ENCODE measurements at regions not wholly inside any gene's neighbourhood (a gene's known extent, or its start where the extent isn't known, plus 50 kb on each side); places are given as distances from the start of the nearest gene placed in this dataset.

DNA sequence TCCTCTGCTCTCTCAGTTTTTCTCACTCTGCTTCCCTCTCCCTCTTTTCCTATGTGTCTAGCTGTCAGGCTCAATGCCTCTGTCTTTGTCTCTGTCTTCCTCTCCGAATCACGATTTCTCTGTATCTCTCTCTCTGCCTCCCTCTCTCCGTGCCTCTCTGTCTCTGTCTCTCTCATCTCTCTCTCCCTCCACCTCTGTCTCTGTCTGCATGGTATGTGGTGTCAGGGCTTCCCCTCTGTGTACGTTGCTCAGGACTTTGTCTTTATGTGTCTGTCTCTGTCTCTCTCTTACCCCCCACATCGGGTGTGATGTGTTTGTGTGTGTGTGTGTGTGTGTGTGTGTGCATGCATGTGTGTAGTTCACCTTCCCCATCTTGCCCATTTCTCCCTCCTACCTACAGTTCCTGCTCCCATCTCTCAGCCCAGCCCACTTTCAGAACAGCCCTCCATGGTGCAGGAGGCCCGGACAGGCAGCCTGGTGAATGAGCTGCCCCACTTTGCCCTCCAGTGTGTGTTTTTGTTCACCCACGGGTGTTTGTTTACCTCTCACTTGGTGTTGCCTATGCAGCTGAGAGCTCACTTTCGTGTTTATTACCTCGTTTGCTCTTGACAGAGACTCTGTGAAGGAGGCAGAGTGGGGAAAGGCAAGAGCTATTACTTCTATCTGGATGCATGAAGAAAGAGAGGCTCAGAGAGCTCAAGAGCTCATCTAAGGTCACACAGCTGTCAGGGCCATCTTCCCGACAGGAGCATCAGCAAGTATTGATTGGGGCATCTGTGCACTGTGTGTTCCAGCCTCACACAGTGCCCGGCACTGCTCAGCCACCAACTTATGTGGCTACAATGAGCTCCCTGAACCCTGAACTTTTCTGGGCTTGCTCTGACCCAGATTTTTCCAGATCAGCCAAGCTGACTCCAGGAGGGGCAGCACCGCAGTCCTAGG, 163.5 kb upstream of the ZMIZ1 start:
- H3K9me3 Mint-ChIP-seq = no peaks in the 10 kb centered on the region
- DNase-seq = no peak
- H3K36me3 Mint-ChIP-seq (ENCODE audit: low read depth) = no peaks in the 10 kb centered on the region
- H3K27ac Mint-ChIP-seq = no peak overlapping the region
- H3K27me3 Mint-ChIP-seq = no peaks in the 10 kb centered on the region
- no peaks in the 10 kb centered on the region for H3K4me1 Mint-ChIP-seq
- H3K4me3 Mint-ChIP-seq = no peak overlapping the region
- intact Hi-C loops (cut with micrococcal nuclease) = no loop called here

DNA sequence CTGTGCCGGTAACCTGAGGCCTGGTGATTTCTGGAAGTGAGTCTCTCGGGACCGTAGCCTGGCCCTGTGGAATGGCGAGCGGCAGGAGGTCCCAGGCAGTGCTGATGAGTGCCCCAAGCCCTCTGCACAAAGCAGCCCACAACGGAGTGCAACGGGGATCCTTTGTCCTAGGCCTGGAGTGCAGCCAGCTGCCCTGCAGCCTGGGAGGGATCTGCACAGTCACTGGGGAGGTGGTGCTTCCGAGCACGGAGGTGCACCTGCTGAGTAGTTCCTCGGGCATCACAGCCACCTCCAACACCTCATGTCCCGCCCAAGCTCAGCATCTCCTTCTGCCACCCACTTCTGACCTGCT, 162.8 kb upstream of the ZMIZ1 start:
- no peak overlapping the region for H3K4me3 Mint-ChIP-seq
- H3K4me1 Mint-ChIP-seq = no peaks in the 10 kb centered on the region
- no peaks in the 10 kb centered on the region for H3K9me3 Mint-ChIP-seq
- H3K36me3 Mint-ChIP-seq (ENCODE audit: low read depth) = no peaks in the 10 kb centered on the region
- no peak overlapping the region for H3K27ac Mint-ChIP-seq
- H3K27me3 Mint-ChIP-seq = no peaks in the 10 kb centered on the region
- no peak for DNase-seq
- intact Hi-C loops (cut with micrococcal nuclease) = no loop called here

DNA sequence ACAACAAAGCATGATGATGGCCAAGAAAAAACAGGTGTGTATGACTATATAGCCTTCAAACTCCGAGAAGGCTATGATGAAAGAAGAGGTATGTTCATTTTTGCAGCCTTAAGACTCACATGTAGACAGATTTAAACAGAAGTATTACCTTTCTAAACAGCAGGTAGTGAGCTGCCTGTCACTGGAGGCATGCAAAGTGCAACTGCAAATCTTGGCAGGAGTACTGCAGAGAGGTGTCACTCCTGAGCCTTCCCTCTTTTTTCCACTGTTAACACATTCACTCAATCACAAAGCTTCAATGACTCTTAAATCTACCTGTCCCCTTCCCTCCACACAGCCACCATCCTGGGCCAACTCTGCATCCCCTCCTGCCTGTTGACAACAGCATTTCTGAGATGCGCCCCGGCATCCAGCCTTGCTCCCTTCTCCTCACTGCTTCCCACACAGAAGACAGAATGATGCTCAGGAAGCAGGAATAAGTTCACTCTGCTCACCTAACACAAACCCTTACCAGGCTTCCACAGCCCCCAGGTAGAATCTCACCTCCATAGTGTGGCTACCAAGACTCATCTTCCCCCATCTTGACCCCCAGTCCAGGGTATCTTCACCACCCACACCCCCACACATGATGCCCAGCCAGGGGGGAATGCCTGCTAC, 161.9 kb upstream of the ZMIZ1 start:
- no peak for DNase-seq
- Mint-ChIP-seq H3K36me3 (ENCODE audit: low read depth) (no peaks in the 10 kb centered on the region), H3K4me3 (no peak overlapping the region), H3K27ac (no peak overlapping the region), H3K4me1 (no peaks in the 10 kb centered on the region), H3K9me3 (no peaks in the 10 kb centered on the region), H3K27me3 (no peaks in the 10 kb centered on the region)
- intact Hi-C loops (cut with micrococcal nuclease) = no loop called here

DNA sequence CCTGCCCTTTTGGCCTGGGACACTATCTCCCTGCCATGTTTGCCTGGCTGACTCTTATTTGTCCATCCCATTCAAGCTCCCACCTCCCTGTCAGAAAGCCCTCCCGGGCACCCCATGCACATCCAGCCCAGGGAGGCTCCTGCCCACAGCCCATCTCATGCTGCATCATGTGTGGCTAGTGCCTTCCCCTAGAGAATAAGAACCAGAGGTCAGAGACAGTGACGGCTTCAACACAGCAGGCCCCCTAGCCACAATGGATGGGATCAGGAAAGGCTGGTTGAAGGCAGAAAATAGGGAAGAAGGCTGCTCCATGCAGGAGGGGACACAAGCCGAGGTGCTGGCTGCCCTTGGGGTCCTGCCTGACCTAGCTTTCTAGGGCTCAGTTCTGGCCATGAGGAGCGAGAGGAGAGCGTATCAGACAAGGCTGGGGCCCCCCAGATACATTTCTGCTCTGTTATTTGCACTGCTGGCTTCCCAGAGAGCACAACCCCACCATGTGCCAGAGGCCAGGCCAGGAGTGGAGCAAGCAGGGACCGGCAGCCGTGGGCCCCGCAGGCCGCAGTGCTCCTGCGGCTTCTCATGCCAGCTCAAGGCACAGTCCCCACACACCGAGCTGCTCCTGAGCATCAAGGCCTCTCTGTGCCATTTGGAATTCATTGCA, 161.1 kb upstream of the ZMIZ1 start:
- Mint-ChIP-seq H3K27me3 (no peaks in the 10 kb centered on the region), H3K27ac (no peak overlapping the region), H3K4me3 (no peak overlapping the region), H3K36me3 (ENCODE audit: low read depth) (no peaks in the 10 kb centered on the region), H3K4me1 (no peaks in the 10 kb centered on the region), H3K9me3 (no peaks in the 10 kb centered on the region)
- intact Hi-C loops (cut with micrococcal nuclease) = no loop called here
- no peak for DNase-seq

DNA sequence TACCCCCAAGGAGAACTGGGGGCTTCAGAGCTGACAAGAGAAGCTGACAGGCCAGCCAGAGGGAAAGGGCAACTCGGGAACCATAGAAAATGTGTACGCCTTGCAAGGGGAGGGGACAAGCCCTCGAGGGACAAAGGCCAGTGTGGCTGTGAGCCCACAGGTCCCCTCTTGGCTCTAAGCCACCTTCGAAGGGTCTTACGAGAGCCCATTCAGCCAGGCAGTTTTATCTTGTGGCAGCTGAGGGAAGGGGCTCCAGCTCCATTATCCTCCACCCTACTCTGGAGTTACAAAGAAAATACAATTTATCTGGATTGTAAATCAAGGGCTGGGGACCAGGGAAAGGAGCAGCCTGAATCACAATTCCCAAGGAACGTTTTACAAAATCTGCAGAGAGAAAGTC, 159.5 kb upstream of the ZMIZ1 start:
- Mint-ChIP-seq H3K4me1 (no peaks in the 10 kb centered on the region), H3K36me3 (ENCODE audit: low read depth) (no peaks in the 10 kb centered on the region), H3K27me3 (no peaks in the 10 kb centered on the region), H3K4me3 (no peak overlapping the region), H3K27ac (no peak overlapping the region), H3K9me3 (no peaks in the 10 kb centered on the region)
- intact Hi-C loops (cut with micrococcal nuclease) = no loop called here
- DNase-seq = no peak

DNA sequence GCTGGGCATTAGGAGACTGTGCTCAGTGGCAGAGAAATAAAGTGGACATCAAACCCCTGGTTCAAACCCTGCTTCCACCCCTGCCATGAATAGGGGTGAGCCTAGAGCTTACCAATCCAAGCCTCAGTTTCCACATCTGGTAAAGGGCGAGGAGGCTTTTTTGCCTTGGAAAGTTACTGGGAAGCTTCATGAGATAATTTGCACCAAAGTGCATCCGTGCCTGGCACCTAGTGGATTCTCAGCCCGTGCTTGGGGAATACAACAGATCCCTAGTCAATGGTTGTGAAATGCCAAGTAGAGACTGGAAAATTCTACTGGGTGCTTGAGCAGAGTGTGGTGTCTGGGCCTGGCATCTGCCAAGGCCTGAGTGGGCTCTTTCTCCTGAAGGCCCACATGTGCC, 158.7 kb upstream of the ZMIZ1 start:
- intact Hi-C loops (cut with micrococcal nuclease) = no loop called here
- H3K27ac Mint-ChIP-seq = no peak overlapping the region
- H3K4me3 Mint-ChIP-seq = no peak overlapping the region
- DNase-seq = no peak
- no peaks in the 10 kb centered on the region for H3K27me3 Mint-ChIP-seq
- H3K9me3 Mint-ChIP-seq = no peaks in the 10 kb centered on the region
- no peaks in the 10 kb centered on the region for H3K4me1 Mint-ChIP-seq
- no peaks in the 10 kb centered on the region for H3K36me3 Mint-ChIP-seq (ENCODE audit: low read depth)

DNA sequence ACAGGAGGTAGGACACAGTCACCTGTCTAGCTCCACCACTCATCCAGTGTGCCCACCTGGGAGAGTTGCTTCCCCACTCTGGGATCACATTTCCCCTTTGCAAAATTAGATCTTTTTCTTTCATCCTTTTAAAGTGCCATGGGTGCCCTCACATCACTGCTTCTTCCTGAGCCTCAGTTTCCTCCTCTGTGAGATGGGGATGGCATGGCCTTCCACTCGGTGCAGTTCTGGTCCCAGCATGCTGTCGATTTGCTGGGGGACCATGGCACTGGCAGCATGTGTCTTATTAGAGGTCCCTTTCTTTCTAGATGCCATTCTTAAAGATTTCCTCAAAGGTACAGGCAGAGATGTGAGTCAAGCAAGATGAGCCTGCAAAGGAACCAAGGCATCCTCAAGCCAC, 158.3 kb upstream of the ZMIZ1 start:
- no peak for DNase-seq
- Mint-ChIP-seq H3K9me3 (no peaks in the 10 kb centered on the region), H3K27me3 (no peaks in the 10 kb centered on the region), H3K4me1 (no peaks in the 10 kb centered on the region), H3K27ac (no peak overlapping the region), H3K4me3 (no peak overlapping the region), H3K36me3 (ENCODE audit: low read depth) (no peaks in the 10 kb centered on the region)
- intact Hi-C loops (cut with micrococcal nuclease) = no loop called here

DNA sequence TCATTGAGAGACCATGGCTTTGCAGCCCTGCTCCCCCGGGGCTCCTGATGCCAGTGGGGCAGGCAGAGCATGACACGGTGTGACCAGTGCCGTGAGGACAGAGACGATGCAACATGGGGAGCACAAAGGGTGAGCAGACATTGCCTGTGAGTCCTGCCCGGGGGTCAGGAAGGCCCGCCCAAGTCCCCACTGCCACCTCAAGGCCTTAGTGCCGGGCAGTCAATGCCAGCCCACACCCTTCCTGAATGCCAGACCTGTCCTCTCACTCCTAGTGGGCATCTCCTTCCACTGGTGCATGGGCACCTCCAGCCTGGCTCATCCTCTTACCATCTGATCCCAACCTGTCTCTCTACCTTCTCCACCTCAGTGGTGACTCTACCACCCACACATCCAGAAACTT, 157.9 kb upstream of the ZMIZ1 start:
- Mint-ChIP-seq H3K4me3 (no peak overlapping the region), H3K27ac (no peak overlapping the region), H3K4me1 (no peaks in the 10 kb centered on the region)

DNA sequence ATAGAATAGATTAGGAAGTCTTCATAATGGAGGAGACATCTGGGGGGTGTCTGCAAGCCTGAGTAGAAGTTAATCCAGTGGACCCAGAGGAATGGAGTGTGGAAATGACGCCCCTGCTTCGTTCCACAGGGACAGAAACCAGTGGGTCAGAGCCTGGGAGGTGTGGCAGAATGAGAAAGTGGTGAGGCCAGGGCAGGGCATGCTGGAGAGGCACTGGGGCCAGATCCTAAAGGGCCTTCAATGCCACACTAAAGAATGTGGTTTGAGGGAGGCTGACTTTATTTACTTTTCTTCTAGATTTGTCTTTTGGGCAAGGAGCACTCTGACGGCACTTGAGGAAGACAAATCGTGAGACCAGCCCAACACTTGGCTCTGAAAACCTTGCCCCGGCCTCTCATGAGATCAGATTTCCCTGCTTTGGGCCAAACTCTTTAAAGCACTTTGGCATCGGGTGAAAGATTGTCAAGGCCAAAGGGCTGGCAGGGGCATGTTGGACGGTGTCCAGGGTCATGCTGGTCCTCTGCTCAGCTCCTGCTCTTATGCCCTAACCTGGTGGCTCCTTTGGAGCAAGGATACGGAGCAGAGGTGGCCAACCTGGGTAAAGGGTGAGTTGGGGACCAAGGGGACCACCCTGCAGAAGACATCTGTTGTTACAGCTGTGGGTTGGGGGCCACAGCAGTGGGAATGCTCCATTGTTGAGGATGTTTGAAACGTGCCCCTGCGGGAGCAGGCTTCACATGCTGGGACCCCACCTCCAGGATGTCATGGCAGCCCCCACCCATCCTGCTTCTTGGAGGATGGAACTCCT, 157.0 kb upstream of the ZMIZ1 start:
- no peak overlapping the region for H3K4me3 Mint-ChIP-seq
- DNase-seq = no peak
- no peaks in the 10 kb centered on the region for H3K36me3 Mint-ChIP-seq (ENCODE audit: low read depth)
- H3K9me3 Mint-ChIP-seq = no peaks in the 10 kb centered on the region
- H3K27ac Mint-ChIP-seq = no peak overlapping the region
- no peaks in the 10 kb centered on the region for H3K4me1 Mint-ChIP-seq
- H3K27me3 Mint-ChIP-seq = no peaks in the 10 kb centered on the region
- intact Hi-C loops (cut with micrococcal nuclease) = no loop called here

More for the DNA sequence above, 157.9 kb upstream of the ZMIZ1 start:
- no peak for DNase-seq
- intact Hi-C loops (cut with micrococcal nuclease) = no loop called here
- Mint-ChIP-seq H3K27me3 (no peaks in the 10 kb centered on the region), H3K9me3 (no peaks in the 10 kb centered on the region), H3K36me3 (ENCODE audit: low read depth) (no peaks in the 10 kb centered on the region)

DNA sequence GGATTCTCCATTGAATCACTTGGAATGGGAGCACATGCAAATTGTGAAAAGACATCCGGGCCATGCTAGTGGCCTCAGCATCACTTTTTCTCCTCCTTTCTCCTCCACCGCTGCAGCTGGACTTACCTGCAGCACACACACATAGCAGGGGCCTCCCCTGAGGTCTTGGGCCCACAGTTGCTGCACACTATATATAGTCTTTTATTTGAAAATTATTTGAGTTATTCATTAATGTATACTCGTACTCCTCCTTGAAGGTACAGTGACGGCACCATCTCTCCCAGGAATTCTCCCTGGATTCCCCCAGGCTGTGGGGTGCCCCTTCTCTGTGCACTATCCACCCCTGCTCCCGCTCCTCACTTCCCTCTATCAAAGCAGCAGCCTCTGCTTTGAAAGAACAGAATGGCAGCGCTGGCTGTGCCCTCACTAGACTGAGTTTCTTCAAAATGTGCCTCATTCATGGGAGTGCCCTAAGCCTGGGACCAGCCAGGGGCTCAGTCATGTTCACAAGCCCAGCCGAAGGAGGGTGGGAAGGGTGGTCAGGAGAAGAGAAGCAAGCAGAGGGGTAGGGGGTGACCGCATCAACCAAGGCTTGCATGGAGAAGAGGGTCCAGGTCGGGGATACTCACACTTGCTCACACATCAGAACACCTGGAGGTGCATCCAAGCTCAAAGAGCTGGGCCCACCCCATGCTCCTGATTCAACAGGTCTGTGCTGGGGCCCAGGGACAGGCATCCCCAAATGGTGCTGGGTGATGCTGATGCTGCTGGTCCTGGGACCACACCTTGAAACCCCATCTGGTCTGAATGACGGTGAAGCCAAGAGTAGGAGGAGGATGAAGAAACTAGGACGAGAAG, 156.2 kb upstream of the ZMIZ1 start:
- H3K9me3 Mint-ChIP-seq = no peaks in the 10 kb centered on the region
- H3K27me3 Mint-ChIP-seq = peaks cover 2% of the 10 kb centered on the region
- no peak overlapping the region for H3K27ac Mint-ChIP-seq
- no peak for DNase-seq
- intact Hi-C loops (cut with micrococcal nuclease) = no loop called here
- no peak overlapping the region for H3K4me3 Mint-ChIP-seq
- no peaks in the 10 kb centered on the region for H3K36me3 Mint-ChIP-seq (ENCODE audit: low read depth)
- no peaks in the 10 kb centered on the region for H3K4me1 Mint-ChIP-seq

DNA sequence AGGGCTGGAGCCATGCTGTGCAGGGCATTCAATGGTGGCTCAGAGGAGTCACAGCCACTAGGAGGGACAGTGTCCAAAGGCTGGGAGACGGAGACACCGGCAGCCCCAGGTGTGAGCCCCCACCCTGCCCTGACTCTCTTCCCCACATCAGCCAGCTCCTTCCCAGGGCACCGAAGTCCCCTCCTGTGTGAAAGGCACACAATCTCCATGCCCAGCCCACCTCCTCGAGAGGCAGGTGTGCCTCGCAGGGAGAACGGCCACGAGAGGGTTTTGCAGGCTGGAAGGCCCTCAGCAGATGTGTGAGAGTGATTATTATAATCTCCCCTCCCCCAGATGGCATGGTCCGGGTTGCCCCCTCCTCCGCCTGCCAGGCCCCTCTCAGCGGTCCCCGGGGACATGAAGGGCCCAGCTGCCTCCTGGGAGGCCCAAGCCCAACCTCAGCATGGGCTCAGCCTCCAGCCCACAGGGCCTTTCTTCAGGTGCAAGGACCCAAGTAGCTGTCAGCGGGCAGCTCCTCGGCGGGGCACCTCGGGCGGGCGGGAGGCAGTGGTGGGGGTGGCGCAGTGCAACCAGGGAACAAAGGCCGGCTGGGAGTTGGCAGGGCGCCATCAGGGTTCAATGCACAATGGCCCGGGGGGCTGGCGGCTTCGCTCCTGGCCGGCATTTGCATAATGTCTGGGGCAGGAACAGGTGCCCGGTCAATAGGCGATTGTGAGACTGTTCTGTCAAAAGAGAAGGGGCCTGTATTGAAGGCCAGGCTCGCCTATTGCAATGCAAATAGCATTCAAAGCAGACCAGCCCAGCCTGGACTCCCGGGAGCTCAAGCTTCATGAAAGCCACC, 155.3 kb upstream of the ZMIZ1 start:
- Mint-ChIP-seq H3K27ac (no peak overlapping the region), H3K9me3 (no peaks in the 10 kb centered on the region), H3K27me3 (peaks cover 2% of the 10 kb centered on the region), H3K36me3 (ENCODE audit: low read depth) (no peaks in the 10 kb centered on the region), H3K4me1 (no peaks in the 10 kb centered on the region), H3K4me3 (no peak overlapping the region)
- no peak for DNase-seq
- intact Hi-C loops (cut with micrococcal nuclease) = no loop called here

DNA sequence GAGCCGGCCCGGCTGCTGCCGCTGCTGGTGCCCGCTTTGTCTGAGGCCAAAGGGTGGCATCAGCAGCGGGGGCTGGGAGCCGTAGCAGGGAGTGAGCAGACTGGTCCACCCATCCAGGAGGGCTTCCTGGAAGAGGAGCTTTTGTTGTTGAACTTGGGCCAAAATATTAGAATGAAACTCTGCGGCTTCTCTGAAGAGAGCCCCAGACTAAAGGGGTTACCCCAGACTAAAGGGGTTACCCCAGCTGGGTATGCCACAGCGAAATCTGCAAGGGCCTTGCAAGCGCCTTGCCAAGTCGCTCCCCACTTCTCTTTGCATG, 154.7 kb upstream of the ZMIZ1 start:
- no peaks in the 10 kb centered on the region for H3K36me3 Mint-ChIP-seq (ENCODE audit: low read depth)
- H3K4me3 Mint-ChIP-seq = no peak overlapping the region
- H3K4me1 Mint-ChIP-seq = no peaks in the 10 kb centered on the region
- H3K9me3 Mint-ChIP-seq = no peaks in the 10 kb centered on the region
- no peak for DNase-seq
- H3K27ac Mint-ChIP-seq = no peak overlapping the region
- intact Hi-C loops (cut with micrococcal nuclease) = no loop called here
- peaks cover 2% of the 10 kb centered on the region for H3K27me3 Mint-ChIP-seq

Measured in activated CD4-positive, alpha-beta T cell treated with anti-CD3 and anti-CD28 coated beads, Interleukin-2, amount 10 ng/mL, durations not matched to agents 24 days and 14 days (primary cell).